Bone marrow (tissue), 2 donors: ENCODE measurements at regions not wholly inside any gene's neighbourhood (a gene's known extent, or its start where the extent isn't known, plus 50 kb on each side); places are given as distances from the start of the nearest gene placed in this dataset.
"Not testable (repeated sequence)": the region's sequence is repeated elsewhere in the genome, so short reads cannot be mapped to it uniquely, and the experiment has no call there.

Source experiments
- DNase-seq, 2 donors: peaks; one replicate each; lab custom pipeline; 2025; lab: John Stamatoyannopoulos, UW

GRCh38 chr1:4172644-4173599 is 272.9 kb upstream of the C1orf174 start:
- no peak for DNase-seq

GRCh38 chr1:4173731-4174130 is 273.7 kb upstream of the C1orf174 start:
- no peak for DNase-seq

- no peak for DNase-seq
These were observed 274.5 kb upstream of the C1orf174 start for GRCh38 chr1:4174291-4175200.

- no peak for DNase-seq
These were observed 275.7 kb upstream of the C1orf174 start for GRCh38 chr1:4175566-4176405.

DNA sequence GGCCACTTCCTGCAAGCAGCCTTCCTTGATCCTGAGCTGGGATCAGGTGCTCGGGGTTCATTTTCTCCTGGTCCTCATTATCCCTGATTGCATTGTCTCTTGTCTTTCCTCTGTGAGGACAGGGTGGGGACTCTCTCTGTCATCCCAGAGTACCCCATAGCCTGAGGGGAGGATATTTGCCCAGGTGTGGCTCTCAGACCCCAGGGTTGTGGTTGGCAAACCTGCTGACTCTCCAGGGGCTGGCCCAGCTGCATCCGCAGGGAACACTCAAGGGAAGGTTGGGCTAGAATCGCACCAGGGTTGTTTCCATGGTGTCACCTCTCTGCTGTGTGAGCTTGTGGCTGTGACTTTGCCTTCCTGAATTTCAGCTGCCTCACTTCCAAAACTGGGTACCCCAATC is 276.8 kb upstream of the C1orf174 start:
- no peak for DNase-seq

DNA sequence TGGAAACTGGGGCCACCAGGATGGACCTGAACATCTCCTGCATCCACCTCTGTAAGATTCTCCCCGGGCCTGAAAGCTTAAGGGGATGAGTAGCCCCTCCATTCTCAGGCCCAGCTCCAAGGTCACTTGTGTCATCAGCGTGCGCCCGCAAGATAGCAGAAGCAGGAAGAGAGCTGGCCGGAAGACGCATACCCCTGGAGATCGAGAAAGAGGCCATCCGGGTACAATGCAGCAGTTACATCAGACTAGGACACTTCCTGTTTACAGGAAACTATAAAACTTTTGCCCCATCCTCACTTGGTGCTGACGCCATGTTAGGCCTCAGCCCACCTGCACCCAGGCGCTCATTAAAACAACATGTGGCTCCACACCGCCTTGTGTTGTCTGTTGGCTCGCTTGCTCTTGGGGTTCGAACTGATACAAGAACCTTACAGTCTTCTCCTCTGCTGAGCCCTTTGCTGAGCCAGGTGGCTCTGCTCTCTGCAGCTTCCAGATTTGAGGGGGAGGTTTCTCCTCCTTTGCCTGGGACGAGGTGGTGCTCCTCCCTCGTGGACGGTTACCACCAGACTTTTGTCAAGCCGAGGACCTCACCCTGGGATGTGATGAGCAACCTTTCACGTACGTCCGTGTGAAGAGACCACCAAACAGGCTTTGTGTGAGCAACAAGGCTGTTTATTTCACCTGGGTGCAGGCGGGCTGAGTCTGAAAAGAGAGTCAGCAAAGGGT is 277.5 kb upstream of the C1orf174 start:
- DNase-seq = no peak

DNA sequence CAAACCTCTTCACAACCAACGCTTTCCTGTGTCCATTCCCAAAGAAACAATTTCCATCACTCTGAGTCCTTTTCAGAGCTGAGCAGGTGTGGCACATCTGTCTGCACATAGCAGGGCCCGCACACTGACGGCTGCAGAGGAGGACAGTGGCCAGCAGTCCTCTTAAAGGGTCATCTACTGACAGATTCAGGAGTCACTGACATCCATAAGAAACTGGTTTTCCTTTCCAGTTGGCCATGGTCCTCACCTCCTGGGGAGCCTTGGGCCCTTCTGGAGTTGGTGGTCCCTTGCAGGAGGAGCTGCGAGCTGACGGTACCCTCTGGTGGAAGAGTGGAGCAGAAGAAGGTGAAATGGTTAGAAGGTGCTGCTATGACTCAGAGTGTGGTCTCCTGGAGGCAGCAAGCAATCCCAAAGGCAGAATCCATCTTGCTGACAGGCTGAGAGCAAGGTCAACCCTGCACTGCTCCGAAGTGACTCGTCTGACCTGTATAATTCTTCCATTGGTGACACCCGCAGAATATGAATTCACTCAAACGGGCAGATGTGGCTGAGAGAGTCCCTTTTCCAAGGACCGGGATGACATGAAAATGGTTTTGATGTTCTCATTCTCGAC is 278.5 kb upstream of the C1orf174 start:
- no peak for DNase-seq

DNA sequence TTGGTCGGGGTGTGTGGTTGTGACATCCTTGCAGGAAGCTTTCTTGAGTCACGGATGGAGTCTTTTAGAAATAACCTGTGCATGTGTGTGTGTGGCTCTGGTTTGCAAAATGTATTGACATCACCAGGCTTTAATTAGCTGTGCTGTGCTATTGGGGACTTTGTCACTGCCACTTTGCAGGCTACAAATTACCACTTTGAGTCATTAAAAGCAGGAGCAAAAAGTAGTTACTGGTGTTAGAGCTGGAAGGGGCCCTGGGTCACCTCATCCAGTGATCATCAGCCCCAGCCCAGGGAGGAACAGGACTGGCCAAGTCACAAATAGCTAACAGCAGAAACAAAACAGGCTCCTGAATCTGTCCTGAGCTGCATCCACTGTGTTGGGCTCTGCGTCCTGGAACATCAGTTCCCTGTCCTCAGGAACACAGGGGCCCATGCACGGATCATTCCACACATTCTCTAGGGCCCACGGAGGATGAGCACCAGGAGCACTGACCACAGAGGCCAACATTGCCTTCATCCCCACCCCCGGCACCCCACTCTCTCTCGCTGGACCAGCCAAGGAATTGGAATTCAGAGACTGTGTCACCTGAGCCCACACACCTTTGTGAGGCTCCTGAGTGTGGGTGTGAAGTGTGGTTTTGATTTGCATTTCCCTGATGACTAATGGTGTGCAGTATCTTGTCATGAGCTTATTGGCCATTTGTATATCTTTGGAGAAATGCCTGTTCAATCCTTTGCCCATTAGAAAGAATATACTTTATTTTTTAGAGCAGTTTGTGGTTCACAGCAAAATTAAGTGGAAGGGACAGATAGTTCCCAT is 280.1 kb upstream of the C1orf174 start:
- no peak for DNase-seq

DNA sequence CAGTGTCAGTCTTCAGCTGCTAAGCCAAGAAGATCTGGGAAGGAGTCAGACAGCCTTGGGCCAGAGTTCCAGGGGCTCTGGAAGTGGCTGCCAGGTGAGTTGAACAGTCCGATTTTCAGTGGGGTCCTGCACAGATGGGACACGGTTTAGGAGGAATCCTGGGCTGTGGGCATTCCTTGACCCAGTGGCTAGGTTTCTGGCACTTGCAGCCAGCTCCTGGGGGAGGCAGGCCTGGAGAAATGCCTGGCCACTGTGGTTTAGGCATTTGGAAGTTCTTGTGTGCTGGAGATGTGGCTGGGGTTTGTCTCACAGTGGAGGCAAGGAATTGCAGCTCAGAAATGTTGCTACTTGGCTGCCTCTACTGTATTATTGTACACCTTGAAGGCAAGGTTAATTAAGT is 286.4 kb upstream of the C1orf174 start:
- DNase-seq = not testable (repeated sequence)

GRCh38 chr1:4203501-4203900 is 303.4 kb upstream of the C1orf174 start:
- no peak for DNase-seq

- DNase-seq = no peak
These were observed 307.1 kb upstream of the C1orf174 start for GRCh38 chr1:4207183-4207582.

DNA sequence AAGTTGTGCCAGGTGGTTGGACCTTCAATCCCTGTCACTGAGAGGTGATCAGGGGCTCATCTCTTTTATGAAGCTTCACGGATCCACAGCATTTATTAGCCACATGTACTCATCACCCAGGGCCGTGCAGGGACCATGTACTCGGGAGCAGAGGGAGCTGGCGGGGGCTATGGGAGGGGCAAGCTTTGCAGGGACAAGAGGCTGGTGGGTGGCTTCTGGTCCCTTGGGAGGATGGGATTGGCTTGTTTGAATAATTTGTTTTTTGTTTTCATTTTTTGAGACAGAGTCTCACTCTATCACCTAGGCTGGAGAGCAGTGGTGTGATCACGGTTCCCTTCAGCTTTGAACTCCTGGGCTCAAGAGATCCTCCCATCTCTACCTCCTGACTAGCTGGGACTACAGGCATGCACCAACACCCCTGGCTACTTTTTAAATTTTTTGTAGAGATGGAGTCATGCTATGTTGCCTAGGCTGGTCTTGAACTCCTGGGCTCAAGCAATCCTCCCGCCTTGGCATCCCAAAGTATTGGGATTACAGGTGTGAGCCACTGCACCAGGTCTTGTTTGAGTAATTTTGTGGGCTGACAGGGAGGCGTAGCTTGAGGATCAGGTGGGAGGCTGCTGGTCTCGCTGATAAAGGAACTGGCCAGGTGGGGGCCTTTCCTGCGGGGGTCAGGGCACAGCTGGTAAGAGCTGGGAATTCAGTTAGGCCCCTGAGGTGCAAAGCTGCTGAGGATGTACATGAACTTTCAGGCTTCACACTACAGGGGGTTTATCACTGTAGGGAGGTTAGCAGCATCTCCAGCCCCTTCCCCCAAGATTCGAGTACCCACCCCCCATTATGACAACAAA is 308.0 kb upstream of the C1orf174 start:
- DNase-seq = no peak

- DNase-seq = no peak
These were observed 310.0 kb upstream of the C1orf174 start for GRCh38 chr1:4210043-4210442.

GRCh38 chr1:4212796-4213195 is 312.7 kb upstream of the C1orf174 start:
- DNase-seq = no peak

DNA sequence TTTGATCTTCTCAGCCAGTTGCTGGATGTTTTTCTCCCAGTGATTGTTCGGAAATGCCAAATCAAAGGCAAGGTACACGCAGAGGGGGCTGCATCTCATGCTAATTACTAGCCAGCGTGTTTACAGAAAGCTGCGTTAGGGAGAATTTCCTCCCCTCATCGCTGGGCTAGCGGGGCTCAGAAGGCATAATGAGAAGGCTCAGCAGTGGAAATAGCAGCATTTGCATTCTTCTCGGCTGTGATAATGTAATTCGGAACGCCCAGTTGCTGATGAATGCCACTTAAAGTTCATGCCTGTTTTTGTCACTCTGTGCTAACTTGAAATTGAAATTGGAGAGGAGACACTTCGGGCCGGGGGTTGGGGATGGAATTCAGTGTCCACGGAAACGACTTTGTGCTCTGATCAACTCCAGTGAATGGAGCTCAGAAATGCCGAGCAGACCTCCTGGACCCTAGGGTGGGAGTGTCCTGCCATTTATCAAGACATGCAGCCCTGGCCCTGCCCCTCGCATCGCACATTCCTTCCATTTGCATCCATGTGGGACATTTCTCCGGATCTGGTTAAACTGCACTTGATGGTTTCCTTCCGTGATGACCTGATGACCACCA is 313.4 kb upstream of the C1orf174 start:
- no peak for DNase-seq

DNA sequence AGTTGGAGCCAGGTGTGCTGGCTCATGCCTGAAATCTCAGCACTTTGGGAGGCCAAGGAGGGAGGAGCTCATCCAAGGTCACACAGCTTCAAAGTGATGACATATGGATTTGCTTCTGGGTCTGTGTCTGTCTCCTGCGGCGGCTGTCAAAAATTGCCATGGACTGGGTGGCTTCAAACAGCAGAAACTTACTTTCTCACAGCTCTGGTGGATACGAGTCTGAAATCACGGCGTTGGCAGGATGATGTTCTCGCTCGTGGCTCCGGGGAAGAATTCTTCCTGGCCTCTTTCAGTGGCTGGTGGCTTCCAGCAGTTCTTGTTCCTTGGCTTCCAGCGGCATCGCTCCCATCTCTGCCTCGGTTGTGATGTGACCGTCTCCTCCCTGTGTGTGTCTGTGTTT is 314.8 kb upstream of the C1orf174 start:
- DNase-seq = no peak

- no peak for DNase-seq
These were observed 315.3 kb upstream of the C1orf174 start for GRCh38 chr1:4215391-4215790.

GRCh38 chr1:4216231-4216630 is 316.2 kb upstream of the C1orf174 start:
- DNase-seq = no peak

GRCh38 chr1:4218619-4219018 is 318.5 kb upstream of the C1orf174 start:
- no peak for DNase-seq
